Smooth muscle cell of the brain vasculature (primary cell): ENCODE measurements at regions not wholly inside any gene's neighbourhood (a gene's known extent, or its start where the extent isn't known, plus 50 kb on each side); places are given as distances from the start of the nearest gene placed in this dataset.
"Not testable (repeated sequence)": the region's sequence is repeated elsewhere in the genome, so short reads cannot be mapped to it uniquely, and the experiment has no call there.

Experiments used
- DNase-seq: peaks from one replicate; pipeline ENCODE4 v3.0.0-alpha.2; 2012; ENCODE audit warnings: low read depth, low spot score

DNA sequence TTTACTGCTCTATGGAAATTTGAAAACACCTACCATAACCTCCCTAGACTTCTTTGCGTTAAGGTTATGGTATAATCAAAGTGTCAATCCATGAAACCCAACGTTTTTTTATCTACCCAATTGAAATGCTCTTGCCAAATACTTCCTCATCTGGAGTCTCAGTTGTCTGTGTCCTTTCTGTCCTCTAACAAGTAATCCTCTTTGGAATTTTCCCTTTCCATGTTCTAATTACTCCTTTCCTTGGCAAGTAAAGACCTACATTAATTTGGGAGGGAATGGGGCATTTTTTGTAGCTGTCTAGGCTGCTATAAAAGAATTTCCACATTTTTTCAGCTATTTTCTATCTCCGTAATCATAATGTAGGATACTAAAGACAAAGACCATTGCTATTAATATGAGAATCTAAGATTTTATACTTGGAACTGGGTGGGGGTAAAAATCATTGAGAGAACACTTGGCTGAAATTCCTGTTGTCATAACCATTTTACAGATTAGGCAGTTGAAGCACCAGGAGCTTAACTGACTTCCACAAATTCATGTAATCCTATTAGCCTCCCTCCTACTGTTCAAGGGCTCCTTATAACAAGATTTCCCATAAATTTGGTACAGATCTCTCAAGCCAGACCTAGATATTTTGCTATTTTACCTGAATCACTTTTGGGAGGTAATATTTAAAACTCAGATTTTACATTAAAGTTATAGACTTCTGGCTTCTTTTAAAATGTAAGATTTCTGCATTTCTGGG, 1307.6 kb downstream of the XPNPEP1 start:
- no peak for DNase-seq

DNA sequence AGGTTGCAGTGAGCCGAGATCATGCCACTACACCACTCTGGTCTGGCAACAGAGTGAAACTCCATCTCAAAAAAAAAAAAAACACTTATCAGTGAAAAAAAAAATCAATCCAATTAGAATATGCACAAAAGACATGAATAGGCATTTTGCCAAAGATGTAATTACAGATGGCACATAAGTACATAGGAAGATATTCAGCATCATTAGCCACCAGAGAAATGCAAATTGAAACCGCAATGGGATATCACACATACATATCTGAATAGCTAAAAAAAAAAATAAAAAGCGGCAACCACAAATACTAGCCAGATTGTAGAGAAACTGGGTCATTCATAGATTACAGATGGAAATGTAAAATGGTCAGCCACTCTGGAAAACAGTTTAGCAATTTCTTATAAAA, 1310.8 kb downstream of the XPNPEP1 start:
- no peak for DNase-seq

DNA sequence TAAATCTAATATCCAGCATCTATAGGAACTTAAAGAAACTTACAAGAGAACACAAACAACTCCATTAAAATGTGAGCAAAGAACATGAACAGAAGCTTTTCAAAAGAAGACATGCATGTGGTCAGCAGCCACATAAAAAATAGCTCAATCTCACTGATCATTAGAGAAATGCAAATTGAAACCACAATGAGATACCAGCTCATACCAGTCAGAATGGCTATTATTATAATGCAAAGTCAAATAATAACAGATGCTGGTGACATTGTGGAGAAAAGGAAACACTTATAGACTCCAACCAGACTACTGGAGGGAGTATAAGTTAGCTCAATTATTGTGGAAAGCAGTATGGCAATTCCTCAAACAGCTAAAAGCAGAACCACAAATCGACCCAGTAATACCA, 1314.5 kb downstream of the XPNPEP1 start:
- DNase-seq = no peak

DNA sequence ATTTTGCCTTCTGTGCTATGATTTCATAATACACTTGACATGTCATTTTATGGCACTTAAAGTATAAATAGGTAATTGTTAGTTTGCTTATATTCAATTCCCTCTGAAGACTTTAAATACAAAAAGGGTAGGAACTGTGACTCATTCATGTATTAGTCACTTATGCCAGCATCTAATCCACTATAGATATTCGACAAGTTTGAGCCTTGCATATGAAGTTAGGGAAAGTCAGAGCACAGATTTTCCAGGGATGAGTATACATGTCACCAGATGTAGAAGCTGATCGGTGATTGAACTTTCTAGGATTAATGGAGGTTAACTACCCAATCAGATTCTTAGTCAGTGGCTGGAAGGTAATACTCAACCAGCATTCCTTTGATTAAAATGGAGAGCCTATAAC, 1321.5 kb downstream of the XPNPEP1 start:
- DNase-seq = no peak

- DNase-seq = not testable (repeated sequence)
Measured at GRCh38 chr10:108600511-108600910, 1322.8 kb downstream of the XPNPEP1 start.

DNA sequence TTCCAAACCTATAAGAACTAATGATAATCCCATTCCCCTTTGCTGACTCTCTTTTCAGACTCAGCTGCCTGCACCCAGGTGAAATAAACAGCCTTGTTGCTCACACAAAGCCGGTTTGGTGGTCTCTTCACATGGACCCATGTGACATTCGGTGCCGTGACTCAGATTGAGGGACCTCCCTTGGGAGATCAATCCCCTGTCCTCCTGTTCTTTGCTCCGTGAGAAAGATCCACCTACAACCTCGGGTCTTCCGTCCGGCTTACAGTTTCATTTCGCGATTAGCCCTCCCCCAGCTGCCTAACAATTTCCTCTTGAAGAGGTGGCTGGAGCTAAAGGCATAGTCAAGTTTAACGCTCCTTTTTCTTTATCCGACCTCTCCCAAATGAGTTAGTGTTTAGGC, 1324.0 kb downstream of the XPNPEP1 start:
- DNase-seq = not testable (repeated sequence)

DNA sequence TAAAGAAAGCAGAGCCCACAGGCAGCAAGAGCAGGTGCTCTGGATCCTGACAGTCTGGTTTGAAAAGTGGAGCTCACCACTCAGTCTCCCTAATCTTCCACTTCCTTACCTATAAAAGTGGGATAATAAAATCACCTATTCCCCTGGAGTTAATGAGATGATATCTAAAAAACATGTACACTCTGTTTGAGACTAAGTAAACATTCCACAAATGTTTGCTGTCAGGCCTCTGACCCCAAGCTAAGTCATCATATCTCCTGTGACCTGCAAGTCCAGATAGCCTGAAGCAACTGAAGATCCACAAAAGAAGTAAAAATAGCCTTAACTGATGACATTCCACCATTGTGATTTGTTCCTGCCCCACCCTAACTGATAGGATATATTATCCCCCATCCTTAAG, 1324.5 kb downstream of the XPNPEP1 start:
- no peak for DNase-seq

GRCh38 chr10:108598320-108598695, 1325.0 kb downstream of the XPNPEP1 start:
- DNase-seq = no peak

DNA sequence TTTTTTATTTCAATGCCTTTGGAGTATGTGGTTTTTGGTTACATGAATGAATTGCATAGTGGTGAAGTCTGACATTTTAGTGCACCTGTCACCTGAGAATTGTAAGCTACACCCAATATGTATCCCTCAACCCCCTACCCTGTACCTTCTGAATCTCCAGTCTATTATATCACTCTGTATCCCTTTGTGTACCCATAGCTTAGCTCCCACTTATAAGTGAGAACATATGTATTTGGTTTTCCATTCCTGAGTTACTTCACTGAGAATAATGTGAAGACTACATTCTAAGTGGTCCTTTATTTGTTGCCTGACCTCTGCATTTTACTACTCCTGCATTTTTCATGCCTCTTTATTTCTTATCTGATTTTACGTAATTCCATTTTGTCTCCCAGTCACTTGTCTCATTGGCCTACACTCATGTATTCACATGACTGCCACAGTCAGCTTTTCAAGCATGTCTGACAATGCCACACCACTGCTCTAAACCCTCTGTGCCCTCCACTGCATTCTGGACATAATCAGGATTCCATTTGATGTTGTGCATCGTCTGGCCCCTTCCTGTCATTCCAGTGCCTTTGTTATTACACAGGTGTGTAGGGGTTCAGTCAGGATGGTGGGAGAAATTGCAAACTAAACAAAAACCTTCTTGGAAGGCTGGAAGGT, 1325.5 kb downstream of the XPNPEP1 start:
- no peak for DNase-seq

- DNase-seq = no peak
Measured at GRCh38 chr10:108597031-108597430, 1326.3 kb downstream of the XPNPEP1 start.

GRCh38 chr10:108592956-108593355, 1330.4 kb downstream of the XPNPEP1 start:
- DNase-seq = no peak

- DNase-seq = no peak
Measured at GRCh38 chr10:108591417-108591816, 1331.9 kb downstream of the XPNPEP1 start.

- no peak for DNase-seq
Measured at GRCh38 chr10:108586424-108586823, 1336.9 kb downstream of the XPNPEP1 start.

DNA sequence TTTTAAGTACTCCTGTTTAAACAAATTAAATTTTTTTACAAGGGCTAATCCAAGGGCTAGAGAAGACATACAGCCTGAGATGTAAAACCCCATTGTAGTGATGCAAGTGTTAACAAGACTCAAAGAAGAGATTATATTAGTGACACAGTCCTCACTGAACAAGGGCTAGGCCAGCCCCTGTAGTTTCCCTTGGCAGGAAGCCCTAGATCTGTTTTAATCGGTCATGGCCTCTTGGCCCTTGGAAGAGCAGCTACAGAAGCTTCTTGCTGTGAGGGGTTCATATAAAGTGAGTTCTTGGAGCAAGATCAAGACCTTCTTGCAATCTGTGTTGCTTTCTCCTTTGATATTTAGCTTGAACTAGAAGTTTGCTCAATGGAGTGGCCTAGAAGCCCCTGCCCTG, 1339.4 kb downstream of the XPNPEP1 start:
- no peak for DNase-seq

GRCh38 chr10:108582888-108583287, 1340.4 kb downstream of the XPNPEP1 start:
- DNase-seq = no peak

DNA sequence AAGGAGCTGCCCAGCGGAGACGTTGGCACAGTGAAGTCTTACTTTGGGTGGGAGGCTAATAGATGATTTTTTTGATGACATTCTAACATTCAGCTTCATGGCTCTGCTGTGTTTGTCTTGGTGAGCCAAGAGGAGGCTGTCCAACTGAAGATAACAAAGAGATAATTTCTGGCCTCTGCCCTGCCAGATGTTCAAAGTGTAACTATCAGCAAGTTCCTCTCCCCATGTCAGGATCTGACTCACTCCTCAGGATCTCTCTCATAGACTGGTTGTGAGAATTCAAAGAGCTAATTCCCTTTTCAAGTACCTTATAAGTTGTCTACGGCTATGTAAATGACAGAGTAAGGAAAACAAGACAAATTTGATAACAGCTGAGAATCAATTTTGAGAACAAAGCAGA, 1340.9 kb downstream of the XPNPEP1 start:
- no peak for DNase-seq

GRCh38 chr10:108578258-108578657, 1345.1 kb downstream of the XPNPEP1 start:
- DNase-seq = no peak

DNA sequence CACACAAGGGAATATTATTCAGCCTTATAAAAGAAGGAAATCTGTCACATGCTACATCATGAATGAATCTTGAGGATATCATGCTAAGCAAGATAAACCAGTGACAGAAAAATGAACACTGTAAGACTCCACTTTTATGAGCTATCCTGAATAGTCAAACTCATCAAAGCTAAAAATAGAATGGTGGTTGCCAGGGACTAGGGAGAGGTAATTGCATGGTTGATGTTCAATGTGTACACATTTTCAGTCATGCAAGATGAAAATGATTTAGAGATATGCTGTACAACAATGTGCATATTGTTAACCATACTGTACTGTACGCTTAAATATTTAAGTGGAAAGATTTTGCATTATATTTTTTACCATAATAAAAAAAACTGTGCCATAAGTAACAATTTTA, 1349.1 kb downstream of the XPNPEP1 start:
- DNase-seq = no peak

DNA sequence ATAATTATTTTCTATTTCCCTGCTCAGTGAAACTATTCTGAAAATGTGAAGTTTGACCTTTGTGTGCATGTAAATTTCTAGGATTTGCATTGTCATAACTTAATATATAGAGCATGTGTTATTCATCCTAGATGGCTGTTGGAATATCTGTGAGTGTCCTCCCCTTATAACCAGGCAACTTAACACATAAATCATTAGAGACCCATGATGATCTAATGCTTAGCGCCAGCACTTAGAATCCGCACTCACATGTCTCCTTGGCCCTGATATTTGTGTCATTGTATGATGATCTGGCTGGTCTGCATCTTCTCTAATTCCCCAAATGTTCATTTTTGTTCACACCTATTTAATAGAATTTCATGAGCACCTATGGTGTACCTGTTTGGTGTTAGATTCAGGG, 1354.5 kb downstream of the XPNPEP1 start:
- no peak for DNase-seq

DNA sequence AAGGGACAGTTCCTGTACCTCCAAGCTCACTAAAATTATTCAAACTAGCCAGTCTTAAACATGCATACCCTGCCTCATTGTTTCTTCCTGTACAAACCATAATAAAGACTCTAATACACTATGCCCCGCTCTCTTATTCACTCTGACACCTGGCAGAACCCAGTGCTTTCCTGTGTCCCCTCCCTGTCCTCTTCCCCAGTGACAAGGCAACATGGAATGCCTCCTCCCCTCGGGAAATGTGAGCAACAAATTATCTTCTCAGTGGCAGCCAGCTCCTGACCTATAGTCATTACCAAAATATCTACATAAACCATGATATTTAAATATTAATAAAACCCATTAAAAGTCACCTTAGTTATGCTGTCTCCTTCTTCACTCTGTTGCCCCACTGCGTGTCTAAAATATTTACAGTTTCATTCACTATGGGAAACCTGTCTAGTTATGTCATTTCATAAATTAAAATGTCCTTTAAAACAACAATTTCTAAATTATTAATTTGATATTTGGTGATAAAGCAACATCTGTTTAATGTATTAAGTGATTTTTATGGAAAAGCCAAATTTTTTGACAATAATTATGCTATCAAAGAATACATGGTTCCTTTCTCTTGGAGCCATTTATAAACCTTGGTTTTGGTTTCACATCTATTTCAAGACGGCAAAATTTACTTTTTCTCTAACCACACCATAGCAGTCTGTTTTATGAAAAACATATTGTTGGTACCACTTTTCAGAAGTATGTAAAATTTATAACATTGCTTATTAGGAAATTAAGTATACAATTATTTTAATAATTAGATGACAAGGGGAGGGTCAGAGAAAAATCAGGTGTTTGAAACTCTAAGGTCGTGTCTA, 1355.2 kb downstream of the XPNPEP1 start:
- no peak for DNase-seq

GRCh38 chr10:108566316-108567107, 1356.8 kb downstream of the XPNPEP1 start:
- no peak for DNase-seq

- no peak for DNase-seq
Measured at GRCh38 chr10:108562105-108562504, 1361.2 kb downstream of the XPNPEP1 start.
